Bronchial epithelial cell (primary cell): ENCODE measurements at regions not wholly inside any gene's neighbourhood (a gene's known extent, or its start where the extent isn't known, plus 50 kb on each side); places are given as distances from the start of the nearest gene placed in this dataset.
A peak's percentile ranks its signal among the peaks of the same experiment; 100 is the strongest.

Experiments used
- DNase-seq: peaks from one replicate; pipeline ENCODE4 v3.0.0-alpha.2; 2010; ENCODE audit warnings: low read depth
- FAIRE-seq: peaks from 2 replicates; lab custom pipeline; 2011; peaks lifted over from hg19 to GRCh38; lab: Jason Lieb, UNC
- H3K27me3 ChIP-seq: 2 replicates; pipeline ENCODE4 v1.5.1; 2011; ENCODE audit warnings: low read length; ENCODE audit not compliant: control insufficient read depth, insufficient read depth
- H3K36me3 ChIP-seq: 2 replicates; pipeline ENCODE4 v1.5.1; 2011; ENCODE audit warnings: low read length; ENCODE audit not compliant: control insufficient read depth, insufficient read depth
- H3K4me3 ChIP-seq: 2 replicates; pipeline ENCODE4 v1.5.1; 2011; ENCODE audit warnings: mild to moderate bottlenecking, low read depth, low read length, control low read depth
- TF ChIP-seq, protein P1 (sequence below): IDR thresholded peaks from 2 replicates; pipeline ENCODE4 v1.5.1; 2011; ENCODE audit warnings: mild to moderate bottlenecking, moderate library complexity, low read length, control low read depth, inconsistent platforms; ENCODE audit not compliant: insufficient read depth, severe bottlenecking

- Histone ChIP-seq H3K27me3 (no peaks in the 10 kb centered on the region), H3K4me3 (no peak overlapping the region), H3K36me3 (no peaks in the 10 kb centered on the region)
- no peak for FAIRE-seq
- TF ChIP-seq, protein P1, sequence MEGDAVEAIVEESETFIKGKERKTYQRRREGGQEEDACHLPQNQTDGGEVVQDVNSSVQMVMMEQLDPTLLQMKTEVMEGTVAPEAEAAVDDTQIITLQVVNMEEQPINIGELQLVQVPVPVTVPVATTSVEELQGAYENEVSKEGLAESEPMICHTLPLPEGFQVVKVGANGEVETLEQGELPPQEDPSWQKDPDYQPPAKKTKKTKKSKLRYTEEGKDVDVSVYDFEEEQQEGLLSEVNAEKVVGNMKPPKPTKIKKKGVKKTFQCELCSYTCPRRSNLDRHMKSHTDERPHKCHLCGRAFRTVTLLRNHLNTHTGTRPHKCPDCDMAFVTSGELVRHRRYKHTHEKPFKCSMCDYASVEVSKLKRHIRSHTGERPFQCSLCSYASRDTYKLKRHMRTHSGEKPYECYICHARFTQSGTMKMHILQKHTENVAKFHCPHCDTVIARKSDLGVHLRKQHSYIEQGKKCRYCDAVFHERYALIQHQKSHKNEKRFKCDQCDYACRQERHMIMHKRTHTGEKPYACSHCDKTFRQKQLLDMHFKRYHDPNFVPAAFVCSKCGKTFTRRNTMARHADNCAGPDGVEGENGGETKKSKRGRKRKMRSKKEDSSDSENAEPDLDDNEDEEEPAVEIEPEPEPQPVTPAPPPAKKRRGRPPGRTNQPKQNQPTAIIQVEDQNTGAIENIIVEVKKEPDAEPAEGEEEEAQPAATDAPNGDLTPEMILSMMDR: no peak
- no peak for DNase-seq
Observed at GRCh38 chr3:188940573-188940932, 231.2 kb upstream of the TPRG1 start.

DNA sequence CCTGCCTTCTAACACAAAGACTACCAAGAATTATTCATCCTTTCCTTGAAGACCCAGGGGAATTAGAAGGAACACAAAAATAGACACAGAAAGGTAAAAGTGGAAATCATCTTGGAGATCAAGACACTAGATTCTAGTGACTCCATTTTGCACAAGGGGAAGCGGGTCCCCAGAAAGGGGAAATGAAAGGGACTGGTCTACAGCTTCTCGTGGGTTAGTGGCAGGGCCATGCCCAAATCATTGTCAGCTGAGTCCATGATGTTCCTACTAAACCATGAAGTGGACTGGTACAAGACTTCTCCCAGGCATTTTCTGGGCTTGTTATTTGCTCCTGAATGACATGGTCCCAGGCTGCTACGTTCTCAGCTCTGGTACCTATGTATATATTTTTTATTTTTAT is 230.7 kb upstream of the TPRG1 start:
- H3K27me3 ChIP-seq: no peaks in the 10 kb centered on the region
- TF ChIP-seq, protein P1: no peak
- H3K4me3 ChIP-seq: no peak overlapping the region
- no peak for DNase-seq
- no peaks in the 10 kb centered on the region for H3K36me3 ChIP-seq
- FAIRE-seq: no peak

DNA sequence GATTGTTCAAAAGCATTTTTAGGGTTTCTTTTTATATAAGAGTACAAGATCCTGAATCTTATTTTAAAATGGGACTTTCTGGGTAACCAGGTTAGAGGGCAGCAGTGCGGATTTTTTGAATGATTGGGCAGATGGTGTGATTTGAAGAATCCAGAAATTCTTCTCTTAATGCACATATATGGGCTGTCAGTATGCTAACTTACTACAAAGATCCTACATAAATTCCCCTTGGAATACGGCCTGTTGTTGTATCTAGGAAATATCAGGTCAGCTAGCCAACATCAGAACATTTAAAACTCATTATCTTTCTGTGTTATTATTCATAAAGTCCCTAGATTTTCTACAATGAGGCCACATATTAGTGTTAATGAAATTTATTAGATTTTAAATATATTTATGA is 229.6 kb upstream of the TPRG1 start:
- DNase-seq (no peak), FAIRE-seq (no peak)
- no peak overlapping the region for H3K4me3 ChIP-seq
- H3K27me3 ChIP-seq: no peaks in the 10 kb centered on the region
- TF ChIP-seq, protein P1: no peak
- no peaks in the 10 kb centered on the region for H3K36me3 ChIP-seq

GRCh38 chr3:188943591-188943990 is 228.2 kb upstream of the TPRG1 start:
- TF ChIP-seq, protein P1: no peak
- Histone ChIP-seq H3K4me3 (no peak overlapping the region), H3K27me3 (no peaks in the 10 kb centered on the region), H3K36me3 (no peaks in the 10 kb centered on the region)
- no peak for FAIRE-seq
- peak; percentile 13 for DNase-seq

DNA sequence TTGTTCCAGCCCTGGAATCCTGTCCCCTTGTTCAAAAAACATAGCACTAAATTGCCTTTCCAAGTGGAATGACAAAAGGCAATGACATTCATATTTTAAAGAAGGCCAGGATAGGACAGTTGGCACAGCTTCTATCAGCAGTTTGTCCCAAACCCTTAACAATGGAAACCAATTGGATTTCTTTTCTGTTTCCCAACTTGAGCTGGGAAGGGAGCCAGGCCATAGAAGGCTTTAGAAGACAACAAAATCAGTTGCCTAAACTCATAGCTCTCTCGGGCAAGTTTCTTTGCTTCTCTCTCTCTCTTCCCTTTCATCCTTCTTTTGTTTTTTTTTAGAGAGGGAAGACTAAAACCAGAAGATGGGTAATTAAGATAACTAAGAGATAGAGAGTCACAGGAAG is 227.7 kb upstream of the TPRG1 start:
- DNase-seq: no peak
- TF ChIP-seq, protein P1: no peak

GRCh38 chr3:188946351-188947240 is 225.2 kb upstream of the TPRG1 start:
- peak overlapping the region; percentile 35 for H3K4me3 ChIP-seq
- DNase-seq (no peak), FAIRE-seq (no peak)
- TF ChIP-seq, protein P1: no peak
- no peaks in the 10 kb centered on the region for H3K36me3 ChIP-seq
- H3K27me3 ChIP-seq: no peaks in the 10 kb centered on the region

More for the DNA sequence above, 227.7 kb upstream of the TPRG1 start:
- FAIRE-seq: no peak
- H3K4me3 ChIP-seq: no peak overlapping the region
- no peaks in the 10 kb centered on the region for H3K27me3 ChIP-seq
- H3K36me3 ChIP-seq: no peaks in the 10 kb centered on the region
